HUES6 (cell line): ENCODE measurements at regions not wholly inside any gene's neighbourhood (a gene's known extent, or its start where the extent isn't known, plus 50 kb on each side); places are given as distances from the start of the nearest gene placed in this dataset.
"Not testable (repeated sequence)": the region's sequence is repeated elsewhere in the genome, so short reads cannot be mapped to it uniquely, and the experiment has no call there.

Experiments
- H3K27ac ChIP-seq: 2 replicates; pipeline ENCODE4 v1.7.0; 2013; ENCODE audit warnings: low read depth, mild to moderate bottlenecking, low read length, inconsistent platforms
- H3K27me3 ChIP-seq: 2 replicates; pipeline ENCODE4 v1.6.1; 2013; ENCODE audit warnings: low read length; ENCODE audit not compliant: control insufficient read depth, insufficient read depth
- H3K36me3 ChIP-seq: 2 replicates; pipeline ENCODE4 v1.6.1; 2013; ENCODE audit warnings: low read length; ENCODE audit not compliant: control insufficient read depth, insufficient read depth
- H3K4me1 ChIP-seq: 2 replicates; pipeline ENCODE4 v1.6.1; 2013; ENCODE audit warnings: low read length; ENCODE audit not compliant: control insufficient read depth, insufficient read depth
- H3K4me3 ChIP-seq: 2 replicates; pipeline ENCODE4 v1.5.1; 2013; ENCODE audit warnings: low read depth, low read length
- H3K9ac ChIP-seq: one replicate; pipeline ENCODE4 v1.6.1; 2013; ENCODE audit warnings: mild to moderate bottlenecking, low read length
- H3K9me3 ChIP-seq: 2 replicates; pipeline ENCODE4 v1.6.1; 2013; ENCODE audit warnings: low read depth, low read length; ENCODE audit not compliant: control insufficient read depth, insufficient read depth

GRCh38 chrX:63581906-63582305 lies 203.1 kb downstream of the ARHGEF9 start:
- H3K4me1 ChIP-seq, result no peaks in the 10 kb centered on the region; the same call in 1 of the 2 replicates
- no peak overlapping the region for H3K9ac ChIP-seq
- H3K9me3 ChIP-seq, result peaks cover 47% of the 10 kb centered on the region
- H3K27me3 ChIP-seq, result no peaks in the 10 kb centered on the region
- H3K36me3 ChIP-seq, result no peaks in the 10 kb centered on the region
- no peak overlapping the region for H3K27ac ChIP-seq
- H3K4me3 ChIP-seq, result peak overlapping the region; percentile 7; the same call in 1 of the 2 replicates

- Histone ChIP-seq H3K4me1 (no peaks in the 10 kb centered on the region; the same call in 1 of the 2 replicates), H3K4me3 (0 out of 2 replicates have a peak overlapping the region, but pooled peaks have one; percentile 7), H3K27me3 (no peaks in the 10 kb centered on the region), H3K36me3 (no peaks in the 10 kb centered on the region), H3K27ac (no peak overlapping the region), H3K9ac (no peak overlapping the region), H3K9me3 (peaks cover 49% of the 10 kb centered on the region)
Observed at GRCh38 chrX:63581398-63581797, 203.6 kb downstream of the ARHGEF9 start.

GRCh38 chrX:63576533-63576932 lies 208.5 kb downstream of the ARHGEF9 start:
- Histone ChIP-seq H3K27me3 (no peaks in the 10 kb centered on the region), H3K4me1 (no peaks in the 10 kb centered on the region; the same call in 1 of the 2 replicates), H3K4me3 (no peak overlapping the region), H3K36me3 (no peaks in the 10 kb centered on the region), H3K9ac (no peak overlapping the region), H3K27ac (no peak overlapping the region), H3K9me3 (peaks cover 40% of the 10 kb centered on the region)

GRCh38 chrX:63575700-63576099 lies 209.3 kb downstream of the ARHGEF9 start:
- not testable (repeated sequence) for H3K27ac ChIP-seq, H3K4me1 ChIP-seq, H3K9ac ChIP-seq

GRCh38 chrX:63566856-63567255 lies 215.7 kb upstream of the SPIN4 start:
- H3K9ac ChIP-seq, result no peak overlapping the region
- peaks cover 27% of the 10 kb centered on the region for H3K9me3 ChIP-seq
- no peaks in the 10 kb centered on the region for H3K36me3 ChIP-seq

More at GRCh38 chrX:63575700-63576099, 209.3 kb downstream of the ARHGEF9 start:
- not testable (repeated sequence) for H3K36me3 ChIP-seq, H3K4me3 ChIP-seq, H3K27me3 ChIP-seq
- peaks cover 35% of the 10 kb centered on the region for H3K9me3 ChIP-seq

GRCh38 chrX:63561425-63561824 lies 210.3 kb upstream of the SPIN4 start:
- no peaks in the 10 kb centered on the region for H3K27me3 ChIP-seq
- H3K9ac ChIP-seq, result no peak overlapping the region
- peak overlapping the region; percentile 74 for H3K4me3 ChIP-seq
- no peak overlapping the region; the same call in 1 of the 2 replicates for H3K27ac ChIP-seq
- H3K4me1 ChIP-seq, result peaks cover 7% of the 10 kb centered on the region; the same call in 1 of the 2 replicates
- peaks cover 4% of the 10 kb centered on the region; the same call in 1 of the 2 replicates for H3K36me3 ChIP-seq
- H3K9me3 ChIP-seq, result peaks cover 20% of the 10 kb centered on the region; the same call in 1 of the 2 replicates

More at GRCh38 chrX:63566856-63567255, 215.7 kb upstream of the SPIN4 start:
- H3K27ac ChIP-seq, result no peak overlapping the region
- H3K4me3 ChIP-seq, result no peak overlapping the region
- peaks cover 2% of the 10 kb centered on the region; the same call in 1 of the 2 replicates for H3K4me1 ChIP-seq
- no peaks in the 10 kb centered on the region for H3K27me3 ChIP-seq

- Histone ChIP-seq H3K9me3 (peaks cover 17% of the 10 kb centered on the region; the same call in 1 of the 2 replicates), H3K27me3 (no peaks in the 10 kb centered on the region), H3K27ac (peak overlapping the region; percentile 54; the same call in 1 of the 2 replicates), H3K36me3 (peaks cover 5% of the 10 kb centered on the region; the same call in 1 of the 2 replicates), H3K9ac (peak overlapping the region; percentile 86), H3K4me3 (peak overlapping the region; percentile 74), H3K4me1 (peaks cover 7% of the 10 kb centered on the region; the same call in 1 of the 2 replicates)
Observed at GRCh38 chrX:63560601-63561218, 209.6 kb upstream of the SPIN4 start.

- Histone ChIP-seq H3K9ac (no peak overlapping the region), H3K36me3 (peaks cover 9% of the 10 kb centered on the region; the same call in 1 of the 2 replicates), H3K27me3 (no peaks in the 10 kb centered on the region), H3K4me1 (no peaks in the 10 kb centered on the region), H3K4me3 (no peak overlapping the region), H3K27ac (no peak overlapping the region), H3K9me3 (peaks cover 35% of the 10 kb centered on the region)
Observed at GRCh38 chrX:63551856-63552255, 200.7 kb upstream of the SPIN4 start.

GRCh38 chrX:63530654-63531053 lies 179.5 kb upstream of the SPIN4 start:
- H3K27ac ChIP-seq, result no peak overlapping the region
- no peak overlapping the region for H3K9ac ChIP-seq
- peaks cover 47% of the 10 kb centered on the region for H3K9me3 ChIP-seq
- H3K27me3 ChIP-seq, result no peaks in the 10 kb centered on the region
- no peaks in the 10 kb centered on the region for H3K4me1 ChIP-seq
- no peaks in the 10 kb centered on the region for H3K36me3 ChIP-seq
- H3K4me3 ChIP-seq, result no peak overlapping the region

GRCh38 chrX:63529961-63530360 lies 178.8 kb upstream of the SPIN4 start:
- Histone ChIP-seq H3K9ac (no peak overlapping the region), H3K4me1 (no peaks in the 10 kb centered on the region), H3K4me3 (no peak overlapping the region), H3K9me3 (peaks cover 43% of the 10 kb centered on the region), H3K36me3 (no peaks in the 10 kb centered on the region), H3K27me3 (no peaks in the 10 kb centered on the region), H3K27ac (no peak overlapping the region)

- H3K27ac ChIP-seq, result no peak overlapping the region
- H3K9ac ChIP-seq, result no peak overlapping the region
- H3K9me3 ChIP-seq, result peaks cover 36% of the 10 kb centered on the region
- no peaks in the 10 kb centered on the region for H3K27me3 ChIP-seq
- H3K4me3 ChIP-seq, result no peak overlapping the region
- no peaks in the 10 kb centered on the region for H3K4me1 ChIP-seq
- H3K36me3 ChIP-seq, result no peaks in the 10 kb centered on the region
Observed at GRCh38 chrX:63526863-63527262, 175.7 kb upstream of the SPIN4 start.
